ENCODE measurements at regions not wholly inside any gene's neighbourhood (a gene's known extent, or its start where the extent isn't known, plus 50 kb on each side); places are given as distances from the start of the nearest gene placed in this dataset.
A peak's percentile ranks its signal among the peaks of the same experiment; 100 is the strongest.

DNA sequence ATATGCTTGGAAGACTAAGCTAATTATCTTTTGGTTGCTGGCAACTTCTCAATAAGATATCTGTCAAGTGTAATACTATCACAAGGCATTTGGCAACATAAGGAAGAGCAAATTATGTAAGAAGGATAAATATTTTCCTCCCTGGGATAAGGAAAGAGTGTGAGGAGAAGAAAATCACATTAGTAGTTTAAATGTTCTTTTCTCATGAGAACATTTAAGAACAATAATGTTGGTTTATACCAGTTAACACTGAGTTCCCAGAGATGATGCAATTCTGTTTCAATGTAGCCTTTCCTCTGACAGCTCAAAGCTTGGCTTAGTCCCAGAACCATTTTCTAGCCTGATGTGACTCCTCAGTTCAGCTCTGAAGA is 66.1 kb upstream of the NPHP3 start (continued):
- TF ChIP-seq JUND (IDR thresholded peaks at IDR 0.05; ENCODE audit: borderline replicate concordance, low read depth, low read length): peak; percentile 33; the same call in 1 of the 2 replicates
- TF ChIP-seq JUND (tag; IDR thresholded peaks at IDR 0.05; ENCODE audit: borderline replicate concordance, low read depth, low read length): no peak

DNA sequence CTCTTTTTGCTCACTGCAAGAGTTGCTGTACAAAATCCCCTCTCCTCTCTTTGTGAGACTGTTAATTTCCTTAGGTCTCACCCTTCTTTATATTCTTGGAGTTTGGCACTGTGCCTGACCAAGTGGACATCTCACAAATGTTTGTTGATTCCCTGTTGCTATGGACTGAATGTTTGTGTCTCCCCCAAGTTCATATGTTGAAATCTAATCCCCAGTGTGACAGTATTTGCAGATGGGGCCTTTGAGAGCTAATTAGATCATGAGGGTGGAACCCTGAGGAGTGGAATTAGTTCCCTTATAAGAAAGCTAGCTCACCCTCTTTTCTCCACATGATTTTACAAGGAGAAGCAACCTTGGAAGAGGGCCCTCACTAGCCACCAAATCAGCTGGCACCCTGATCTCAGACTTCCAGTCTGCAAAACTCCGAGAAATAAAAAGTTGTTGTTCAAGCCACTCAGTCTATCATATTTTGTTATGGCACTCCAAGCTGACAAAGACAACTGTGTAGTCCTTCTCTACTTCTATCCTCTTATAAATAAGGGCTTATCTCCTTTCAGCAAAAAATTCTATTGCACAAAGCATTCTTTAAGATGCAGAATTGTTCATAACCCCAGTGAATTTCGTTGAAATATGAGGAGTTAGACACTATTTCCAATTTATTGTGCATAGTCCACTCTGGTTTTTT is 65.5 kb upstream of the NPHP3 start:
- H3K79me2 ChIP-seq (ENCODE audit: control insufficient read depth, insufficient read depth, low read length): no peaks in the 10 kb centered on the region
- no peak overlapping the region for H3K27ac ChIP-seq (ENCODE audit: extremely low read depth, low read depth, low read length)
- TF ChIP-seq GABPB2 (CRISPR knock-in tag; conservative IDR thresholded peaks at IDR 0.05) (no peak), FOXJ2 (tag; IDR thresholded peaks at IDR 0.05) (peak; percentile 98), BCOR (IDR thresholded peaks at IDR 0.05) (no peak), ZNF589 (CRISPR knock-in tag; IDR thresholded peaks at IDR 0.05; ENCODE audit: low read depth) (0 out of 2 replicates have a peak, but pooled peaks have one; percentile 28), PTRF (tag; IDR thresholded peaks at IDR 0.05) (no peak), ZNF766 (CRISPR knock-in tag; conservative IDR thresholded peaks at IDR 0.05) (0 out of 2 replicates have a peak, but pooled peaks have one; percentile 18)
- TF ChIP-seq, protein P1, sequence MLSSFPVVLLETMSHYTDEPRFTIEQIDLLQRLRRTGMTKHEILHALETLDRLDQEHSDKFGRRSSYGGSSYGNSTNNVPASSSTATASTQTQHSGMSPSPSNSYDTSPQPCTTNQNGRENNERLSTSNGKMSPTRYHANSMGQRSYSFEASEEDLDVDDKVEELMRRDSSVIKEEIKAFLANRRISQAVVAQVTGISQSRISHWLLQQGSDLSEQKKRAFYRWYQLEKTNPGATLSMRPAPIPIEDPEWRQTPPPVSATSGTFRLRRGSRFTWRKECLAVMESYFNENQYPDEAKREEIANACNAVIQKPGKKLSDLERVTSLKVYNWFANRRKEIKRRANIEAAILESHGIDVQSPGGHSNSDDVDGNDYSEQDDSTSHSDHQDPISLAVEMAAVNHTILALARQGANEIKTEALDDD (IDR thresholded peaks at IDR 0.05): no peak
- POLR2A ChIA-PET: no interaction called here
- H3K27me3 ChIP-seq (ENCODE audit: control insufficient read depth in 2 of 2, insufficient read depth in 2 of 2, low read length in 2 of 2): no peaks in the 10 kb centered on the region
- no peaks in the 10 kb centered on the region for H4K20me1 ChIP-seq (replicated peaks; ENCODE audit: control insufficient read depth, insufficient read depth, low read length)
- H3K4me3 ChIP-seq: no peak overlapping the region
- no peak overlapping the region for H3K4me2 ChIP-seq (ENCODE audit: insufficient read depth, low read length)
- no peaks in the 10 kb centered on the region for H3K9me1 ChIP-seq (ENCODE audit: control insufficient read depth, insufficient read depth, low read length)
- H3K36me3 ChIP-seq (ENCODE audit: control insufficient read depth, insufficient read depth, low read length): no peaks in the 10 kb centered on the region
- H2AFZ ChIP-seq (ENCODE audit: low read depth, low read length): no peak overlapping the region
- no peak overlapping the region for H3K9ac ChIP-seq (ENCODE audit: insufficient read depth in 1 of 2, low read depth in 2 of 2, low read length in 2 of 2)
- BruUV-seq (replicated peaks): no TSS peak
- H3K4me1 ChIP-seq (replicated peaks in 1 of 2; ENCODE audit: control insufficient read depth in 2 of 2, insufficient read depth in 2 of 2, low read length in 2 of 2): no peaks in the 10 kb centered on the region; a peak in 4 of 5 replicates
- ATAC-seq: no peak
- 32% methylated on average over 2 of the region's 2 CpGs for WGBS (ENCODE audit: insufficient coverage, low coverage, missing lambda C conversion rate)
- no peak for DNase-seq (ENCODE audit: extremely low read depth in 1 of 4, low spot score in 3 of 4)
- no peak for FAIRE-seq
- no peaks in the 10 kb centered on the region for H3K9me3 ChIP-seq (replicated peaks; ENCODE audit: control insufficient read depth, insufficient read depth, low read depth, low read length)
- in situ Hi-C loops (cut with MboI) (no loop called here), intact Hi-C loops (cut with micrococcal nuclease) (no loop called here)
- CTCF ChIA-PET (ENCODE audit: low intra/inter-chr PET ratio): no interaction called here
